ENCODE measurements at regions not wholly inside any gene's neighbourhood (a gene's known extent, or its start where the extent isn't known, plus 50 kb on each side); places are given as distances from the start of the nearest gene placed in this dataset.

DNA sequence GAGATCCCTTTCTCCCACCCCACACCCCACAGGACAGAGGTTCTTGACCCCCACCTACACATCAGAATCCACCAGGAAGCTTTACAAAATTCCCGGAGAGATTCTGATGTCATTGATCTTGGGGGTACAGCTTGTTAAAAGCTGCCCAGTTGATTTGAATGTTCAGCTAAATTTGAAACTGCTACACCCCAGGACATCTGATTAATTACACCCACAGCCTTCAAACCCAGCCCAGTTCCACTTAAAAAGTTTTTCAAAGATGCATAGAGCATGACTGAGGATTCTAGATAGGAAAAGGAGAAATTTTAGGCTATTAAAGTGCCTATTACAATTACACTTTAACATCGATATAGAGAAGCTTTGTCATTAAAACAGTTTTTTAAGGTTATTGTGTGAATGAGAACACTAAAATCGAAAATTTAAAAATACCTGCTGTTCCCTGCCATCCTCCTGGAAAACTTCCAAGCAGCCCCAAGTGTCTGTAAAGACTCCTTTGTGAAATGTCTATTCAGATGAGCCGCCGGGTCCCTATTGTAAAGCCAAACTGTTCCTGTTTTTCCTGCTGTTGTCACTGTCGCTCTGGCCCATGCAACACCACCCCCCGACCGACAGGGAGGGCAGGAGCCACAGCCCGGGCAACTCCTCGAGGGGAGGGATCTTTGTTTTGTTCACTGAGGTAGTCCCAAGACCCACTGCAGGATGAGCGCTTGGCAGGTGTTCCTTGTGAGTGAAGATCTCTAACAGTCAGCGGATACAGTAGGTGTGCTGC is 132.5 kb upstream of the PHACTR3 start:
- Histone ChIP-seq H3K36me3 (ENCODE audit: control insufficient read depth in 2 of 2, extremely low read depth in 1 of 2, insufficient read depth in 2 of 2, low read length in 2 of 2) (no peaks in the 10 kb centered on the region), H3K27ac (ENCODE audit: insufficient read depth, low read depth, low read length) (no peak overlapping the region), H3K4me3 (replicated peaks in 1 of 3; ENCODE audit: insufficient read depth in 1 of 3, low read depth in 1 of 3, low read length in 3 of 3) (no peak overlapping the region), H3K27me3 (ENCODE audit: control insufficient read depth in 2 of 2, insufficient read depth in 2 of 2, low read length in 2 of 2) (no peaks in the 10 kb centered on the region), H3K79me2 (ENCODE audit: control insufficient read depth, insufficient read depth, low read length) (no peaks in the 10 kb centered on the region), H2AFZ (ENCODE audit: low read depth, low read length) (no peak overlapping the region), H4K20me1 (replicated peaks; ENCODE audit: control insufficient read depth, extremely low read depth, insufficient read depth, low read length) (no peaks in the 10 kb centered on the region), H3K9ac (replicated peaks; ENCODE audit: extremely low read depth, insufficient read depth, low read length) (no peak overlapping the region), H3K9me3 (replicated peaks; ENCODE audit: control insufficient read depth, insufficient read depth, low read length) (no peaks in the 10 kb centered on the region), H3K4me2 (ENCODE audit: insufficient read depth, low read length) (no peak overlapping the region), H3K9me1 (replicated peaks; ENCODE audit: control insufficient read depth, extremely low read depth, insufficient read depth, low read length) (no peaks in the 10 kb centered on the region), H3K4me1 (ENCODE audit: control insufficient read depth, extremely low read depth, insufficient read depth, low read length) (no peaks in the 10 kb centered on the region)
- FAIRE-seq (no peak), DNase-seq (ENCODE audit: low read depth, low spot score) (no peak)
- no TSS peak for BruUV-seq (replicated peaks)
- intact Hi-C loops (cut with micrococcal nuclease), result no loop called here
- TF ChIP-seq EZH2 (IDR thresholded peaks at IDR 0.05; ENCODE audit: borderline replicate concordance, low read depth, low read length, severe bottlenecking) (no peak), POLR2A (IDR thresholded peaks at IDR 0.05; ENCODE audit: low read depth, low read length) (no peak), FOS (IDR thresholded peaks at IDR 0.05; ENCODE audit: borderline replicate concordance, insufficient read depth, low read length) (no peak), JUN (IDR thresholded peaks at IDR 0.05; ENCODE audit: borderline replicate concordance, insufficient read depth, insufficient read length, low read depth) (no peak), POLR2AphosphoS5 (IDR thresholded peaks at IDR 0.05; ENCODE audit: insufficient read depth, low read depth, low read length) (no peak), MYC (IDR thresholded peaks at IDR 0.05; ENCODE audit: low read depth, low read length) (no peak), GATA2 (IDR thresholded peaks at IDR 0.05; ENCODE audit: insufficient read depth, insufficient read length, low read depth, low read length) (no peak)
- TF ChIP-seq, protein P1, sequence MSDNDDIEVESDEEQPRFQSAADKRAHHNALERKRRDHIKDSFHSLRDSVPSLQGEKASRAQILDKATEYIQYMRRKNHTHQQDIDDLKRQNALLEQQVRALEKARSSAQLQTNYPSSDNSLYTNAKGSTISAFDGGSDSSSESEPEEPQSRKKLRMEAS (IDR thresholded peaks at IDR 0.05; ENCODE audit: insufficient read depth, insufficient read length), result no peak
- TF ChIP-seq, protein P2, sequence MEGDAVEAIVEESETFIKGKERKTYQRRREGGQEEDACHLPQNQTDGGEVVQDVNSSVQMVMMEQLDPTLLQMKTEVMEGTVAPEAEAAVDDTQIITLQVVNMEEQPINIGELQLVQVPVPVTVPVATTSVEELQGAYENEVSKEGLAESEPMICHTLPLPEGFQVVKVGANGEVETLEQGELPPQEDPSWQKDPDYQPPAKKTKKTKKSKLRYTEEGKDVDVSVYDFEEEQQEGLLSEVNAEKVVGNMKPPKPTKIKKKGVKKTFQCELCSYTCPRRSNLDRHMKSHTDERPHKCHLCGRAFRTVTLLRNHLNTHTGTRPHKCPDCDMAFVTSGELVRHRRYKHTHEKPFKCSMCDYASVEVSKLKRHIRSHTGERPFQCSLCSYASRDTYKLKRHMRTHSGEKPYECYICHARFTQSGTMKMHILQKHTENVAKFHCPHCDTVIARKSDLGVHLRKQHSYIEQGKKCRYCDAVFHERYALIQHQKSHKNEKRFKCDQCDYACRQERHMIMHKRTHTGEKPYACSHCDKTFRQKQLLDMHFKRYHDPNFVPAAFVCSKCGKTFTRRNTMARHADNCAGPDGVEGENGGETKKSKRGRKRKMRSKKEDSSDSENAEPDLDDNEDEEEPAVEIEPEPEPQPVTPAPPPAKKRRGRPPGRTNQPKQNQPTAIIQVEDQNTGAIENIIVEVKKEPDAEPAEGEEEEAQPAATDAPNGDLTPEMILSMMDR (IDR thresholded peaks at IDR 0.05; ENCODE audit: extremely low read depth in 1 of 2, insufficient read depth in 1 of 2, low read depth in 1 of 2, low read length in 2 of 2), result no peak
- CTCF ChIA-PET, result interaction anchor here (1.8 kb wide), 1 partner anchor 24 kb away, joined by 8 read pairs; no protein-coding TSS in a partner anchor
- dilution Hi-C loops (cut with MboI; ENCODE audit: extremely low pct_ligation_motif_present, low sequenced_read_pairs), result no loop called here
- POLR2A ChIA-PET, result no interaction called here

All from endothelial cell of umbilical vein (primary cell).